NCI-H510A (cell line): ENCODE measurements at regions not wholly inside any gene's neighbourhood (a gene's known extent, or its start where the extent isn't known, plus 50 kb on each side); places are given as distances from the start of the nearest gene placed in this dataset.
"Not testable (repeated sequence)": the region's sequence is repeated elsewhere in the genome, so short reads cannot be mapped to it uniquely, and the experiment has no call there.

Experiments used
- DNase-seq: peaks from one replicate; lab custom pipeline; 2025; lab: John Stamatoyannopoulos, UW

DNA sequence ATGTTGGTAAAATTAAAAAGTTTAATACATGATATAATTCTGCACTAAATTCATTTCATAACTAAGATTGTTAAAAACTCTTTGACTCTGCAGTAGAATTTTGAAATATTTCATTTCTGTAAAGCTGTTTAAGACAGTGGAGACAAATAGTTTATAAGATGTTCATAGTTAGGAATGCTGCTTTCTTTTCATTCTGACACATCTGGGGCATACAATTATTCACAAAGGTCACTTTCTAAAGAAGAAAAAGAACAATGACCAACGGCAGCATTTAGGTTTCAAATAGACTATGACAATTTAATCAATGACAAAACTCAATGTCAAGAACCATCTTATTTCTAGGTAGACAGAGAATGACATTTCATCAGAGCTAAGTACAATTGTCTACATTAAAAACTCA lies 1422.1 kb downstream of the PCDH9 start:
- no peak for DNase-seq

DNA sequence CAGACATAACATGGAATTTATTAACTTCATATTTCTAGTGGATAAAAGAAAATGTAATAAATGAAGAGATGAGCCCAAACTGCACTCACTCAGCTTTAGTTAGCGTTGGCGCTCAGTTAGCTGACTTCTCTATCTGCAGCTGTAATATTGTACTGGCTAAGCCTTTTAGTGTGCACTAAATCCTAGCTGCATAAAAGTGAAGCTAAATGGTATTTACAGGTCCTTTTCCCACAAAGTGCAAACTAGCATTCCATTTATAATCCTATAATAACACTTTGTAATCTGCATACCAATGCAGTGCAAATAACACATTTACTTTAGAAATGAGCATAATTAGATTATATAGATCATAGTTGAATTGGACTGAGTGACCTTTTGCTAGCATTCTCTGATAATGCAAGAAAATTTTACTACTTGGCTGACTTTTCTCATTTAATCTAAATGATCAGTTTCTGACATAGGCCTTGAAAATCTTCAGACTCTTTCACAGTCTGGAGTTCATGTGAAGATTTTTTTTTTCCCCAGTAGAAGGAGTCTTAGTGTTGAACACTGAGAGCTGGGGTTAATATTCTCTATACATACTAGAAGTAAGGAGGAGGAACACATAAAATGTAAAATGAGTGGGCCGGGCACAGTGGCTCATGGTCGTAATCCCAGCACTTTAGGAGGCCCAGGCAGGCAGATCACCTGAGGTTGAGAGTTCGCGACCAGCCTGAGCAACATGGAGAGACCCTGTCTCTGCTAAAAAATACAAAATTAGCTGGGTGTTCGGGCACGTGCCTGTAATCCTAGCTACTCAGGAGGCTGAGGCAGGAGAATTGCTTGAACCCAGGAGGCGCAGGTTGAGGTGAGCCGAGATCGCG lies 1426.4 kb downstream of the PCDH9 start:
- no peak for DNase-seq

DNA sequence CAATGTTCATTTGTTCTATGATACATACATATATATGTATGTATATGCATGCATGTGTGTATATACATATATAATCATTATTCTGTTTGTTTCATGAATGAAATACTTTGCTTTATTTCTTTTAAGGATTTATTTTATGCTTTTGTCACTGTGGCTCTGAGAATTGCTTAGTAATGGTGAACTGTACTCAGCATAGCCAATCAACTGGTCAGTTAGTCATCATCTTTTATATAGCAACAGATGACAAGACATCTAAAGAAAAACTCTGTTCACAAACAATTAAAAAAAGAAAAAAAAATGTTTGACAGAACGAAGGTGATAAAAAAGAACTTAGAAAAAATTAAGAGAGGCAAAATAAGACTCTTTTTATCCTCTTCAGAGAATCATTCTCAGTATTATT lies 1440.3 kb downstream of the PCDH9 start:
- no peak for DNase-seq

DNA sequence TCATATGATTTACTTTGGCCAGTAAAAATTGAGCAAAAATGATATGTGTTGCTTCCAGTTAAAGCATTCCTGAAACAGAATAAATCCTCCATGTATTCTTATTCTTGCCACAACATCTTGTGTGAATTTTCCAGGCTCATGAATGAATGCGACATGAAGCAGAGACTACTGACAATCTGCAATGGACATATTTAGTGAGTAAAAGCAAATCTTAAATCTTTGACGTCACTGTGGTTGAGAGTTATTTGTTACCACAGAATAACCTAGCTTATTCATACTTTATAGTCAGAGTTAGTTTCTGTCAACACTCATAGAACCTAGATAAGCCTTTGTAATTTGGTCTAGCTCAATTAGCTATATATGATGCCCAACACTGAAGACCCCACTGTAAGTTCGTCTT lies 1443.1 kb downstream of the PCDH9 start:
- no peak for DNase-seq

DNA sequence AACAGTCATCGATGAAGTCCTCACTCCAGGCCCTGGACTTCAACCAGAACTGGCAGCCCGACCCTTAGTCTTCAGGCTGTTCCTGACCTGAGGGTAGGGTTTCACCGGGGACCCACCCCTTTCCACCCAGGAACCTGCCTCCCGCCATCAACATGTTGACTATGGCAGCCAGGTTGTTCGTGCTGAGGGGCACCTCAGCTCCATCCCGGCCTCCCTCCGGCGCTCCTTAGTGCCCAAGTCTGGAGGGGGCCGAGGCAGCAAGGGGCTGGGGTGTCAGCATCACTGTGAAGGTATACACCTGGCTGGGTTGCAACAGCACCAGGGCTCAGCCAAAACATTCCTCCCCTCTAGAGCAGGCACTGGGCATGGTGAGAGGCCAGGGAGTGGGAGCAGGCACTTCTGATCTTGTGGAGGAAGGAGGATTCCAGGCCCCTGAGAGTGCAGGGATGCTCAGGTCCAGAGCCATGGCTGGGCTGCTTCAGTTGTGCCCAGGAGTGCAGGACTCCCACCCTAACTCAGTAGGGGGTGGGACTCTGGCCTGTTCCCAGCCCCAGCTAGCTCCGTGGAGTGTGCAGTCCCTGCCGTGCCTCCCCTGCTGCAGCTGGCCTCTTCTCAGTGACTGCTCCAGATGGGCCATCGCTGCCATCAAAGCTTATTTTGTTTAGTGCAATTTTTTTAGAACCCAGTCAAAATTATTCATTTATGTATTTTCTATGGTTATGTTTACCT lies 1445.9 kb downstream of the PCDH9 start:
- DNase-seq: no peak

DNA sequence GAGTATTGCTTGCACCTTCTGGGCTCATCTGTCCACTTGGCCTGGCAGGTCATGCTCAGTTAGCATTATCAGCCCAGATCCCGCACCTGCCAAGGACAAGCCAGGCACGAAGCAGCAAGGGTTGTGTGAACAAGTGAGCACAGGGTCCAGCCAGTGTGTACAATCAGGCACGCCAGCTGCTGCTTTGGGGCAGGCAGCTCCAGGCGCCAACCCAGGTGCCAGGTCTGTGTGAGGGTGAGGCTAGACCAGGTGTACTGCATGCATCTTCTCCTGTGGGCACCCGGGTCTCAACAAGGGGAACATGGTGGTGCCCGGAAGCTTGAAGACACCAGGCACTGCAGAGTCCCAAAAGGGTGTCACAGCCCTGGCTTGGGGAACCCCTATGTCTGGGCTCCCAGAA lies 1446.8 kb downstream of the PCDH9 start:
- DNase-seq: no peak

DNA sequence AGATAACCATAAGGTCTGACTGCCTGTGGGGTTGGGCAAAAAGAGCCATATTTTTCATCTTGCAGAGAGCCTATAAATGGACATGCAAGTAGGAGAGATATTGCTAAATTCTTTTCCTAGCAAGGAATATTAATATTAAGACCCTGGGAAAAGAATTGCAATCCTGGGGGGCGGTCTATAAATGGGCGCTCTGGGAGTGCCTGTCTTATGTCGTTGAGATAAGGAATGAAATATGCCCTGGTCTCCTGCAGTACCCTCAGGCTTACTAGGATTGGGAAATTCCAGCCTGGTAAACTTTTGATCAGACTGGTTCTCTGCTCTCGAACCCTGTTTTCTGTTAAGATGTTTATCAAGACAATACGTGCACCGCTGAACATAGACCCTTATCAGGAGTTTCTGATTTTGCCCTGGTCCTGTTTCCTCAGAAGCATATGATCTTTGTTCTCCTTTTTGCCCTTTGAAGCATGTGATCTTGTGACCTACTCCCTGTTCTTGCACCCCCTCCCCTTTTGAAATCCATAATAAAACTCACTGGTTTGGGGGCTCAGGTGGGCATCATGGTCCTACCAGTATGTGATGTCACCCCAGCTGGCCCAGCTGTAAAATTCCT lies 1458.3 kb downstream of the PCDH9 start:
- not testable (repeated sequence) for DNase-seq

DNA sequence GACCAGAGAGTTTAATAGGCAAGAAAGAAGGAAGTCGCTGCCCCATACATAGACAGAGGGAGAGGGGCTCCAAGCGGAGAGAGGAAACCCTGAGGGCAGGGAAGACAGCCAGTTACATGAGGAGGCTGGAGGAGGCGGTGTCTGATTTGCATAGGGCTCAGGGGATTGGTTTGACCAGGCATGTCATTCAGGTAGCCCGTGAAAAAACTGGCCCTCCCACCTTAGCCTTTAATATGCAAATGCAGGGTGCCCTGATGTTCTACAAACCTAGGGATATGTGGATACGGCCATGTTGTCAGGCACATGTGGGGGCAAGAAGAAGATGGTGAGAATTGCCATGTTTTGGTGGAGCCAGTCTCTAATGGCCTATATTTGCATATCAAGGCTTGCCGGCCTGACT lies 1461.6 kb downstream of the PCDH9 start:
- no peak for DNase-seq

DNA sequence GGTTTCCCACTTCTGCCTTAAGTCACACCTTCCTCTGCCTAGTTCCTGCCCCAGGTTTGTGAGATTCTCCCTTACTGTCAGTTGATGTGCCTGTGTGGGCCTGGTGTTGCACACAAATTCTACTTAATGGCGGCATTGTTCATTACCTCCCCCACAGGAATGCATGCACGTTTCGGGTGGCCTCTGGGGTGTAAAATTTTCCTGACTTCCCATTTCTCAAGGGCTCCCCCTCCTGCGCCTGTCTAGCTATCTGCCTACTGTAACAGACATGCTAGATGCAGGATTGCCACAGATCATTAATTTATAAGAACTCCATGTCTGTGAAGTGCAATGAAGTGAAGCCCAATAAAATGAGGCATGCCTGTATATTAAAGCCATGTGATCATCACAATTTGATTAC lies 1466.3 kb downstream of the PCDH9 start:
- DNase-seq: no peak

DNA sequence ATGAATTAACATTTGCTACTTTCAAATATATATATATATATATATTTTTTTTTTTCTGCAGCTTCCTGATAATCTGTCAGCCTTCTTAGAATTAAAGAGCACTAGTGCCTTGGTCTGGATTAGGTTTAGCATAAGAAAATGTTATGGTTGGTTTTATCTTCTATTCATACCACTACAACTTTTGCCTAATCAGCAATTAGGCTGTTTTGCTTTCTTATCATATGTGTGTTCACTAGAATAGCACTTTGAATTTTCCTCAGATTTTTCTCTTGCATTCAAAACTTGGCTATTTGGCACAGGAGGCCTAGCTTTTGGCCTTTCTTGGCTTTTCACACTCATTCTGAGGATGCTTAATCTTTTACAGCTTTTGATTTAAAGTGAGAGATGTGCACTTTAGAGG lies 1468.1 kb downstream of the PCDH9 start:
- DNase-seq: no peak

DNA sequence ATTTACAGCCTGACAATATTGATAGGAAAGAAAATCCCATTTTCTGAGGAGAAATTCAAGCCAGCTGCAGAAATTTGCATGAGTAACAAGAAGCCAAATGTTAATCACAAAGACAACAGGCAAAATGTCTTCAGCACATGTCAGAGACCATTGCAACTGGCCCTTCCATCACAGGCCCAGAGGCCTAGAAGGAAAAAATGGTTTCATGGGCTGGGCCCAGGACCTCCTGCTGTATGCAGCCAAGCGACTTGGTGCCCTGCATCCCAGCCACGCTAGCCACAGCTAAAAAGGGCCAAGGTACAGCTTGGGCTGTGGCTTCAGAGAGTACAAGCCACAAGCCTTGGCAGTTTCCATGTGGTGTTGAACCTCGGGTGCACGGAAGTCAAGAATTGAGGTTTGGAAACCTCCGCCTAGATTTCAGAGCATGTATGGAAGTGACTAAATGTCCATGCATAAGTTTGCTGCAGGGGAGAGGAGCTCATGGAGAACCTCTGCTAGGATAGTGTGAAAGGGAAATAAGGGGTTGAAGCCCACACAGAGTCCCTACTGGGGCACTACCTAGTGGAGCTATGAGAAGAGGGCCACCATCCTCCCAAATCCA lies 1474.0 kb downstream of the PCDH9 start:
- DNase-seq: no peak

DNA sequence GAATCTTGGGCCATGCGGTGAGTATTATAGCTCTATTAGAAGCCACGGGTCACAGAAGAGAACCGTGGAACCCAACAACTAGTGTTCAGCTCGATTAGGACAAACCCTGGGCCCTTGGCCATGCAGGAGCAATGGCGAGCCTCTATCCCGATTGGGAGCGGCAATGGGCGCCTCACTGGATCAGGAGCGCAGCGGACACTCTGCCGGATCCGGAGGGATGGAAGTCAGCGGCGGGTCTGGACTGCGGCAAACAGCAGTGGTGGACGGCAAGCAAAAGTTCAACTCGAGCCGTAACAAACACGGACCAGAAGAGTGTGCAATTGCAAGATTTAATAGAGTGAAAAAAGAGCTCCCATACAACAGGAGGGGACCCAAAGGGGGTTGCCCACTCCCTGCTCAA lies 1481.9 kb downstream of the PCDH9 start:
- DNase-seq: no peak

DNA sequence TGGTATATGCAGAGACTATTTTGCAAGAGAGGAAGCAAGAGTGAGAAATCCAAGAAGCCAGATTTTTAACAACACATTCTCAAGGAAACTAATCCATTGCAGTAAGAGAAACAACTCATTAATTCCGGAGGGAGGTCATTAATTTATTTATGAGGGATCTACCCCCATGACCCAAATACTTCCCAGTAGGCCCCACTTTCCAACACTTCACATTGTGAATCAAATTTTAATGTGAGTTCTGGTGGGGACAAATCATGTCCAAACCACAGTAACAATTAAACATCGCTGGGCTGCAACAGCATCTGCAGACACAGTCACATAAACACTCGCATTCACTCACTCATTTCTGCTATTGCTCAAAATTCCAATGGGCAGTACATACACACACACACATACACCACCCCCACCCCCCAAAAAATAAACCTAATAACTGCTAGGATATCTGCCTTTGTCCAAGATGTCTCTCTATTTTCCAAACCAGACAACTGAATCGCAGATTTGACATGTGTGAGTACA lies 1483.7 kb downstream of the PCDH9 start:
- no peak for DNase-seq

DNA sequence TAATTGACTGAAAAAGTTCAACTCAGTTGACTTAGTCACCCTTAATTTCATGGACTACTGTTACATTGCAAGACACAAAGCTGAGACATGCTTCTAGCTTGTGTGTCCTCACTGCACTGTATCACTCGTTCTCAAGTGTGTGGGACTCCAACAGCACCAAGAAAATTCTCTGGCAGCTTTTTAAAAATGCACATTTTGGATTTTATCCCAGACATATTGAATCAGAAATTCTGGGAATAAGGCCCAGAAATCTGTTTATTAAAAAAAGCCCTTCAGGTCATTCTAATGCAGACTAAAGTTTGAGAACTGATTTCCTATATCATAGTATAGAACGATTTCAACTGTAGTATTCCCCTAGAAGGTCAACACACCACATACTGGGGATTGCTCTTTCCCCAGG lies 1485.3 kb downstream of the PCDH9 start:
- DNase-seq: no peak

DNA sequence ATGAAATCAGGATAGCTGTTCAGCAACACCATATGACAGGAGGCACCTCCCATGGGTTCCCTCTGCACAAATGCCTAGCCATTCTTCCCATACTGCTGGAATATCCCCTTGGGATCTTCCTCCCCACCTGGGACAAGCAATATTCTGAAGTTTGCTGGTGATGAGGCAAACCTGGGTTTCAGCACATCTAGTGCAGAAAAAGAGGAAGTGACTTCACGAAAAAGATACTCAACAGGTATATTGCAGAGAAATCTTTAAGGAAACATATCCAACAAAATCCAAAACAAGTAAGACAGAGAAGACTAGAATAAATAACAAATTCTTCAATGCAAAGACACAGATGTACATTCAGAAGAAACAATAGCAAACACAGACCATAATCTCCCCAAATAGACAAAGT lies 1497.0 kb downstream of the PCDH9 start:
- no peak for DNase-seq

DNA sequence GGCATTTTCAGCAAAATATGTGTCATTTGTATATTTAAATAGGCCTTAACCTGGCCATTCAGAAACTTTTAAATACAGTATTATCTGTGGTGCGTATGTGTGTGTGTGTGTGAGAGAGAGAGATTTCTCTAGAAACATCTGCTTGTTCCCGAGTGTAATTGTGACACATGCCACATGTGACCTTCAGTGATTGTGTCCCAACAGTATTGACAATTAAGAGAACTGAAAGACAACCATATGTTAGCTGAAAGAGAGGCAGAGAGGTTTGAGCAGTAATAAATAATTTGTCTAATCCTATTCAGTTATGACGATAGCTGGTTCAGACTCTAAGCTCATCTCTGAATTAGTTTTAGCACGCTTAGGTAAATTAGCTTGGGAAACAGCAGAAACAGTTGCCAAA lies 1503.1 kb downstream of the PCDH9 start:
- DNase-seq: no peak

DNA sequence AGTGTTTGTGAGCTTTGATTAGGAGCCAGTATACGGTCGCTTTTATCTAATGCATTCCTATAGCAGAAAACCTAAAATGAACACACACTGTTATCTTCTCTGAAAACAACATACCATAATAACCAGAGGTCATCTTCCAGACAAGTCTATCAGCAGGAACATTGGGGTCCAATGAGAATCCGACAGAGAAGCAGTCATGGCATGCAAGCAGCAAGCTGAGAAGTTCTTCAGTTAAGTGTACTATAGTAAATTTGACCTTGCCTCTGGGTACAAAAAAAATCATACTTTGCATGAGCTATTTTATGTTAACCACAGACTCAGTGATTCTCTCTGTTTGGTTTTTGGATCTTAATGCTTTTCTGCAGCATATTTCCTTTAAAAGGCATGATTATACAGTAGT lies 1505.1 kb downstream of the PCDH9 start:
- DNase-seq: no peak

DNA sequence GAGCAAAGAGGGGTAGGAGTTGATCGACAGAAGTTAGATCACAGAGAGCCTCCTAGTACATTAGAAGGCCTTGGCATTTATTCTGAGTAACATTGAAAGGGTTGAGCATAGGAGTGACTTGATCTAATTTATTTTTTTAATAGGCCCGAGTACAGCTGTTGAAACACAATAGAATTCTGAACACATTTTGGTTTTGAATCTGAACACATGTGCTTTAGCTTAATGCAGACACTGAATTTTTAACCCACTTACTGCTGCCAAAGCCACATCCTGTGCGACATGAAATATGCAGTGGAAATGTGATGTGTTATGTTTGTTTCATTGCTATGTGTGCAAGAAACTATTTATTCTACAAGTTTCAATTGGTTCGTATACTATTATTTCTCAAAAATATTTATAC lies 1505.9 kb downstream of the PCDH9 start:
- DNase-seq: no peak

DNA sequence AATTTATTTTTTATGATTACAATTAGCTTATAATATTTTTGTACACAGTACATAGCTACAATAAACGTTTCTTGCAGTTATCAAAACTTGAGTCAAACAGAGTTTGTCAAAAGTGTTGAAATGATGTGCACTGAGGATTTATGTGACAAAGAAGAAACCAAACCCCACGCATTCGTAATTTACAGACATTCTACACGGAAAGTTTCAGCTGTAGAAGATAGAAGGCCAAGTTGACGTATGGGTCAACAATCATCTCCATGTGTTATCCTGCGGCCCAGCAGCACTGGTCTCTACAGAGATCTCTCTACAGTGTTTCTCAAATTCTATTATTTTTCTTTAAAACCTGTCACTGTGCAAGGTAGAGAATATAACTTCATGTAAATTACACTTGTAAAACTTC lies 1507.6 kb downstream of the PCDH9 start:
- DNase-seq: no peak

DNA sequence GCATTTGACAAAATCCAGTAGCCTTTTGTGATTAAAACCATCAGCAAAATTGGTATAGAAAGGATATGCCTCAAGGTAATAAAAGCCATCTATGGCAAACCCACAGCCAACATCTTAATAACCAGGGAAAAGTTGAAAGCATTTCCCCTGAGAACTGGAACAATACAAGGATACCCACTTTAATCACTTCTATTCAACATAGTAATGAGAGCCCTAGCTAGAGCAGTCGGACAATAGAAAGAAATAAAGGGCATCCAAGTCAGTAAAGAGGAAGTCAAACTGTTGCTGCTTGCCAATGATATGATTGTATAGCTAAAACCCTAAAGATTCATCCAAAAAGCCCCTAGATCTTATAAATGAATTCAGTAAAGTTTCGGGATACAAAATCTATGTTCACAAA lies 1510.3 kb downstream of the PCDH9 start:
- DNase-seq: no peak

DNA sequence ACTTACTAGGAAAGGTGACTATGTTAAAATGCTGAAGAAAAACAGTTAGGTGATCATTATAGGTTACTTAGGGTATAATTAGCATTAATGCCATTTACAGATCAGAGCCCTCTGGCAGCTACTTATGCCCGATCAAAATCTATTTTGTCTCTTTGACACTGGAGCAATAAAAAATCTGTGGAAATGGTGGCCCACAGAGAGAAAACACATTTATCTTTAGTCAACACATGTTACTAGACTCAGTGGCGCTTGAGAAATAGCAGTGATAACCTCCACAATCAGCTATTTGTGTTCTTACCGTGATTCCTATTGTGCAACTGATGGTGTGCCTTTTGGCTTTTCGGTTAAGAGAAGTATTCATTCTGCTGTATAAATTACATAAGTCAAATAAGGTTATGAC lies 1519.6 kb downstream of the PCDH9 start:
- DNase-seq: no peak

DNA sequence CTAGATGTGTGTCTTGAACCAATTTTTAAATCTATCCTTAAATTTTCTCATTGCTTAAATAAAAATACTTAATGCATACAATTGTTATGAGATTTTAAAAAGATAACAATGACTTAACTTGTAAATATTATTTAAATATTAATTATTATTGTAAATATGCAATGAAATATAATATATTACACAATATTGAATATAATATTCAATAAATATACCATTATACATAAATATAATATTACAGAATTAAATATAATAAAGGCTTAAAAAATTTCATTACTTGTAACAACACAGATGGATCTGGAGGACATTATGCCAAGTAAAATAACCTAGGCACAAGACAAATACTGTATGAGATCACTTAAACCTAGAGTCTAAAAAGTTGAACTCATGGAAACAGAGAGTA lies 1532.3 kb downstream of the PCDH9 start:
- no peak for DNase-seq

DNA sequence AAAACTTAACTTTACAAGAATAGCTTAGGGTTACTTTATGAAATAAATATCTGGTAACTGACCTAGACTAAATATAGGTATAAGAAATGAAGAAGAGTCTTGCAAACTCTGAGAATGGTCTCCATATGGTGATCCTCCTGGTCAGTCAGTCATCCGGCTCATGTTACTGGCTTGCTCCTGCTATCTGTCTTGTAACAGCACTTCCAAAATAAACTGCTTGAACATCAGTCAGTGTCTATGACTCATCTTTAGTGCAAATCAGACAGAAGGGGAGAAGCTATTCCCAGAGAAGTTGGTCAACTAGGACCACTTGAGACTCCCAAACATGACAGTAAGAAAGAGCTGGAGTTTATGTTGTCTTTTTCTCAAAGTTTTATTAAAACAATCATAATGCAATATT lies 1550.9 kb downstream of the PCDH9 start:
- no peak for DNase-seq
